RWPE2 (cell line): ENCODE measurements at regions not wholly inside any gene's neighbourhood (a gene's known extent, or its start where the extent isn't known, plus 50 kb on each side); places are given as distances from the start of the nearest gene placed in this dataset.

Source experiments
- ATAC-seq: fragments of 200-7000 bp; cut with Tn5 transposase; 3 replicates; pipeline ENCODE4 v1.9.1; 2021; ENCODE audit warnings: low read depth
- DNase-seq: peaks from one replicate; pipeline ENCODE4 v3.0.0-alpha.2; 2020; ENCODE audit warnings: low spot score
- H3K27ac ChIP-seq: fragments of 450-650 bp; 2 replicates; pipeline ENCODE4 v1.5.1; 2017; ENCODE audit warnings: mild to moderate bottlenecking; ENCODE audit not compliant: poor library complexity, severe bottlenecking
- H3K27me3 ChIP-seq: fragments of 250-450 bp; sonication (Bioruptor Pico); 2 replicates; pipeline ENCODE4 v1.5.1; 2021; ENCODE audit warnings: mild to moderate bottlenecking, moderate library complexity; ENCODE audit not compliant: insufficient read depth, poor library complexity, severe bottlenecking
- H3K36me3 ChIP-seq: fragments of 250-450 bp; sonication (Bioruptor Pico); 2 replicates; pipeline ENCODE4 v1.5.1; 2020; ENCODE audit warnings: low read depth, mild to moderate bottlenecking, moderate library complexity
- H3K4me1 ChIP-seq: fragments of 250-450 bp; sonication (Bioruptor Pico); 2 replicates; pipeline ENCODE4 v1.5.1; 2021; ENCODE audit warnings: mild to moderate bottlenecking, moderate library complexity; ENCODE audit not compliant: insufficient read depth, poor library complexity, severe bottlenecking
- H3K4me3 ChIP-seq: fragments of 250-450 bp; sonication (Bioruptor Pico); 2 replicates; pipeline ENCODE4 v1.5.1; 2021; ENCODE audit warnings: mild to moderate bottlenecking, moderate library complexity; ENCODE audit not compliant: severe bottlenecking
- H3K9me3 ChIP-seq: fragments of 250-450 bp; sonication (Bioruptor Pico); 2 replicates; pipeline ENCODE4 v1.5.1; 2021; ENCODE audit warnings: mild to moderate bottlenecking, moderate library complexity; ENCODE audit not compliant: severe bottlenecking
- TF ChIP-seq, protein P1 (sequence below): fragments of 450-650 bp; IDR thresholded peaks from one replicate; pipeline ENCODE4 v1.5.1; 2017; ENCODE audit warnings: mild to moderate bottlenecking, moderate library complexity; ENCODE audit not compliant: poor library complexity, severe bottlenecking

GRCh38 chr11:95515371-95515770 lies 274.2 kb downstream of the FAM76B start:
- H3K4me3 ChIP-seq: no peak overlapping the region

GRCh38 chr11:95514416-95515110 lies 275.0 kb downstream of the FAM76B start:
- peak overlapping the region; percentile 83 for H3K27ac ChIP-seq
- no peaks in the 10 kb centered on the region for H3K36me3 ChIP-seq
- no peaks in the 10 kb centered on the region for H3K9me3 ChIP-seq
- H3K4me1 ChIP-seq: peaks cover 59% of the 10 kb centered on the region
- TF ChIP-seq, protein P1, sequence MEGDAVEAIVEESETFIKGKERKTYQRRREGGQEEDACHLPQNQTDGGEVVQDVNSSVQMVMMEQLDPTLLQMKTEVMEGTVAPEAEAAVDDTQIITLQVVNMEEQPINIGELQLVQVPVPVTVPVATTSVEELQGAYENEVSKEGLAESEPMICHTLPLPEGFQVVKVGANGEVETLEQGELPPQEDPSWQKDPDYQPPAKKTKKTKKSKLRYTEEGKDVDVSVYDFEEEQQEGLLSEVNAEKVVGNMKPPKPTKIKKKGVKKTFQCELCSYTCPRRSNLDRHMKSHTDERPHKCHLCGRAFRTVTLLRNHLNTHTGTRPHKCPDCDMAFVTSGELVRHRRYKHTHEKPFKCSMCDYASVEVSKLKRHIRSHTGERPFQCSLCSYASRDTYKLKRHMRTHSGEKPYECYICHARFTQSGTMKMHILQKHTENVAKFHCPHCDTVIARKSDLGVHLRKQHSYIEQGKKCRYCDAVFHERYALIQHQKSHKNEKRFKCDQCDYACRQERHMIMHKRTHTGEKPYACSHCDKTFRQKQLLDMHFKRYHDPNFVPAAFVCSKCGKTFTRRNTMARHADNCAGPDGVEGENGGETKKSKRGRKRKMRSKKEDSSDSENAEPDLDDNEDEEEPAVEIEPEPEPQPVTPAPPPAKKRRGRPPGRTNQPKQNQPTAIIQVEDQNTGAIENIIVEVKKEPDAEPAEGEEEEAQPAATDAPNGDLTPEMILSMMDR: no peak
- H3K27me3 ChIP-seq: no peaks in the 10 kb centered on the region
- ATAC-seq (peak; percentile 26; the same call in 2 of the 3 replicates), DNase-seq (no peak)
- no peak overlapping the region for H3K4me3 ChIP-seq

More at GRCh38 chr11:95515371-95515770, 274.2 kb downstream of the FAM76B start:
- Histone ChIP-seq H3K4me1 (peaks cover 62% of the 10 kb centered on the region), H3K27ac (peak overlapping the region; percentile 83), H3K36me3 (no peaks in the 10 kb centered on the region), H3K27me3 (no peaks in the 10 kb centered on the region), H3K9me3 (no peaks in the 10 kb centered on the region)
- ATAC-seq (no peak), DNase-seq (no peak)
- TF ChIP-seq, protein P1: no peak

DNA sequence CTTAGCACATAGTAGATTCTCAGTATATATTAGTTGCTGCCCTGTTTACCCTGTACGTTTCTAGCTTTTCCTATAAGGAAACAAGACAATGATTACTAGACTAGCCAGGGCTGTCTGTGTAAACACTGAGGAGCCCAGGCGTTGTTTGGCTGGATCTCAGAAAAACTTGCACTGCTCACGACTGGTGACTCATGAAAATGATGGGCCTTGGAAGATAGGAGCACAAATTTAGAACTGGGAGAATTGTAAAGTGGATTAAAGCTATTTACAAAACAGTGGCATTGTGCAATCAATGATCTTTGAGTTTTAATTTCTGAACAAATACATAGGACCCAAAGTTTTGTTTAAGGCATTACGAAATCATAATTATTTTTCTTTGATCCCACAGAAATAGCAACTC lies 276.9 kb downstream of the FAM76B start:
- ATAC-seq: peak; percentile 83
- Histone ChIP-seq H3K9me3 (no peaks in the 10 kb centered on the region), H3K4me3 (no peak overlapping the region), H3K4me1 (peaks cover 59% of the 10 kb centered on the region), H3K27me3 (no peaks in the 10 kb centered on the region), H3K36me3 (no peaks in the 10 kb centered on the region), H3K27ac (peak overlapping the region; percentile 83)
- TF ChIP-seq, protein P1: no peak
- DNase-seq: peak; percentile 73

GRCh38 chr11:95512177-95512576 lies 277.4 kb downstream of the FAM76B start:
- H3K36me3 ChIP-seq: no peaks in the 10 kb centered on the region
- ATAC-seq (peak; percentile 66), DNase-seq (peak; percentile 55)
- H3K27me3 ChIP-seq: no peaks in the 10 kb centered on the region
- H3K9me3 ChIP-seq: no peaks in the 10 kb centered on the region
- H3K27ac ChIP-seq: peak overlapping the region; percentile 83
- TF ChIP-seq, protein P1: no peak
- no peak overlapping the region for H3K4me3 ChIP-seq
- peaks cover 57% of the 10 kb centered on the region for H3K4me1 ChIP-seq

DNA sequence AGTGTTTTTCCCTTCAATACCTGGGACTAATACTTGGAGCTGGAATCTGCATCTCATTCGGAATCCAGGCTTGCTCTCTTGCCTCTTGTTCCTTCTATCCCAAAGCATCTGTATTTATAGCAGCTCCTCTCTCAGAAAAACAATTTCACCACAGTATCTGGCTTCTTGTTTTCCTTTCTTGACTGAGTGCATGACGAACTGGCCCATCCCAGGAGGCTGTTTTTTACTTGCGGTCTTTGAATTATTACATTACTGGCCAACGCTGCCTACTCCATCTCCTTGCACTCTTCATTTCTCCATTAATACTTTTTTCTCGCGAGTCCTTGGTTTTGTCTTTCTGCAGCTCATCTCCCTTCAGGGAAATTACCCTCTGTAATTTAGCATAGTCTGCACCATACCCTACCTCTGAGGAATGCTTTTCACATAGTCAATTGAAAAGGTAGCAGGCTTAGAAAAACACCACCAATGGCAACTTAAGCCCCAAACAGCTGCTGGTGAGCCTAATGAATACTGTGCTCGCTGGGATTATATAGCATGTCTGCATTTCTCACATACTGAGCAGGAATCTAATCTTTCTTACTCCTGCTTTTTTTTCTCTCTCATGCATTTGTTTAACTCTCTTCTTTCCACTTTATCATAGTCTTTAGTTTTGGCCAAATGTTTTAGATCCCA lies 277.4 kb upstream of the SESN3 start:
- no peaks in the 10 kb centered on the region for H3K36me3 ChIP-seq
- H3K4me1 ChIP-seq: peaks cover 19% of the 10 kb centered on the region
- TF ChIP-seq, protein P1: no peak
- DNase-seq: no peak
- no peak overlapping the region for H3K27ac ChIP-seq
- H3K4me3 ChIP-seq: no peak overlapping the region
- H3K9me3 ChIP-seq: no peaks in the 10 kb centered on the region
- ATAC-seq: no peak
- no peaks in the 10 kb centered on the region for H3K27me3 ChIP-seq
